Panc1 (cell line): ENCODE measurements at regions not wholly inside any gene's neighbourhood (a gene's known extent, or its start where the extent isn't known, plus 50 kb on each side); places are given as distances from the start of the nearest gene placed in this dataset.

Source experiments
- ATAC-seq: fragments of 200-7000 bp; cut with Tn5 transposase; 2 replicates; pipeline ENCODE4 v1.9.1; 2020; ENCODE audit warnings: mild to moderate bottlenecking, moderate library complexity
- BruUV-seq: library from RNA; stranded (reverse); fragments of 400-500 nt; replicated peaks from 2 replicates; lab custom pipeline; 2021; lab: Mats Ljungman, UMichigan
- CTCF ChIA-PET: fragments of 300-600 bp; sonication (Branson Sonifier 250); formaldehyde crosslinking; loops from one replicate; lab custom pipeline; 2022; ENCODE audit warnings: antibody characterized with exemption; lab: Charles Lee
- POLR2A ChIA-PET: fragments of 300-600 bp; sonication (Branson Sonifier 250); formaldehyde crosslinking; loops from one replicate; lab custom pipeline; 2022; ENCODE audit warnings: antibody characterized with exemption; lab: Charles Lee
- DNase-seq: peaks from one replicate; pipeline ENCODE4 v3.0.0-alpha.2; 2010; ENCODE audit warnings: low read depth, low spot score
- H3K27ac ChIP-seq: 2 replicates; pipeline ENCODE4 v1.5.1; 2011; ENCODE audit warnings: mild to moderate bottlenecking, low read length, inconsistent platforms
- H3K27me3 ChIP-seq: fragments of 200-500 bp; sonication (Bioruptor generic); 2 replicates; pipeline ENCODE4 v1.6.0; 2014; ENCODE audit warnings: low read length, inconsistent platforms; ENCODE audit not compliant: control insufficient read depth, insufficient read depth
- H3K36me3 ChIP-seq: fragments of 200-500 bp; sonication (Bioruptor generic); 2 replicates; pipeline ENCODE4 v1.5.1; 2014; ENCODE audit warnings: inconsistent platforms, mild to moderate bottlenecking, low read length, moderate library complexity; ENCODE audit not compliant: control insufficient read depth, insufficient read depth
- H3K4me1 ChIP-seq: 2 replicates; pipeline ENCODE4 v1.5.1; 2011; ENCODE audit warnings: inconsistent platforms, mild to moderate bottlenecking, low read length, moderate library complexity; ENCODE audit not compliant: control insufficient read depth, insufficient read depth
- H3K4me3 ChIP-seq, 2 experiments: 2 replicates each; pipeline ENCODE4 v1.5.1; 2011 to 2012; ENCODE audit warnings: low read depth in 2 of 2, low read length in 2 of 2, mild to moderate bottlenecking in 2 of 2, inconsistent platforms in 1 of 2, moderate library complexity in 1 of 2
- H3K9me3 ChIP-seq: fragments of 200-500 bp; sonication (Bioruptor generic); 2 replicates; pipeline ENCODE4 v1.5.1; 2014; ENCODE audit warnings: low read depth, mild to moderate bottlenecking, inconsistent platforms, low read length, moderate library complexity; ENCODE audit not compliant: control insufficient read depth, insufficient read depth
- POLR2AphosphoS5 ChIP-seq: IDR thresholded peaks from 2 replicates; pipeline ENCODE4 v1.6.1; 2012; ENCODE audit warnings: mild to moderate bottlenecking, low read depth, low read length, moderate library complexity
- REST ChIP-seq, 2 experiments: IDR thresholded peaks; 2 replicates each; pipeline ENCODE4 v1.6.1; 2011 to 2012; ENCODE audit warnings: low read depth in 2 of 2, control low read depth in 1 of 2, low read length in 1 of 2, mild to moderate bottlenecking in 1 of 2, moderate library complexity in 1 of 2; ENCODE audit not compliant: insufficient read depth in 1 of 2
- SIN3A ChIP-seq: IDR thresholded peaks from 2 replicates; pipeline ENCODE4 v1.6.1; 2012; ENCODE audit warnings: low read depth, mild to moderate bottlenecking, low read length, moderate library complexity, borderline replicate concordance; ENCODE audit not compliant: insufficient read depth
- TCF7L2 ChIP-seq: IDR thresholded peaks from 2 replicates; pipeline ENCODE4 v1.6.1; 2011; ENCODE audit warnings: mild to moderate bottlenecking, low read depth, low read length, inconsistent platforms
- in situ Hi-C: cut with HindIII; loops from 2 replicates; pipeline ENCODE4 v1.10.0; 2016; ENCODE audit warnings: low sequenced_read_pairs, low pct_unique_long_range_greater_than_20kb
- intact Hi-C: fragments of 100-400 bp; cut with micrococcal nuclease; formaldehyde crosslinking; loops from one replicate; pipeline ENCODE4 v1.10.0; 2022; ENCODE audit not compliant: unreplicated experiment
- TF ChIP-seq, protein P1 (sequence below): fragments of 450-650 bp; IDR thresholded peaks from 2 replicates; pipeline ENCODE4 v1.5.1; 2017; ENCODE audit warnings: mild to moderate bottlenecking

DNA sequence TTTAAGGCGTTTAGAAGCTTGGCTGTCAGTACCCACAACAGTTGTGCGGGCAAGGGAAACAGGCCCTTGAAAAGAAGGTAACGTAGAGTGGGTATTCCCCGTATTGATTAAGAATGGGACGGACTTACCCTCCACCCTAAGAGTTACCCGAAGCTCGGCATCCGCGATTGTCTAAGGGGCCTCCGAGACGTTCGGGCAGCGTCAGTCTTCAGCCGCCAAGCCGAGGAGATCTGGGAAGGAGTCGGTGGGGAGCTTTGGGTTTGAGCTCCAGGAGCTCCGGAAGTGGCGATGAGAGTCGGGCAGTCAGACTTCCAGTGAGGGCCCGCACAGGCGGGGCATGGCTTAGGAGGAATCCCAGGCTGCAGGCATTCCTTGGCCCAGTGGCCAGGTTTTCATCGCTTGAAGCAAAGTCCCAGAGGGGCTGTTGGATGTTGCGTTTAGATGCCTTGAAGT, 748.2 kb upstream of the ADGRB3 start:
- TF ChIP-seq REST (IDR thresholded peaks at IDR 0.05; ENCODE audit: insufficient read depth in 1 of 2, low read depth in 2 of 2, low read length in 1 of 2) (no peak), POLR2AphosphoS5 (no peak), SIN3A (no peak), TCF7L2 (no peak)
- TF ChIP-seq, protein P1, sequence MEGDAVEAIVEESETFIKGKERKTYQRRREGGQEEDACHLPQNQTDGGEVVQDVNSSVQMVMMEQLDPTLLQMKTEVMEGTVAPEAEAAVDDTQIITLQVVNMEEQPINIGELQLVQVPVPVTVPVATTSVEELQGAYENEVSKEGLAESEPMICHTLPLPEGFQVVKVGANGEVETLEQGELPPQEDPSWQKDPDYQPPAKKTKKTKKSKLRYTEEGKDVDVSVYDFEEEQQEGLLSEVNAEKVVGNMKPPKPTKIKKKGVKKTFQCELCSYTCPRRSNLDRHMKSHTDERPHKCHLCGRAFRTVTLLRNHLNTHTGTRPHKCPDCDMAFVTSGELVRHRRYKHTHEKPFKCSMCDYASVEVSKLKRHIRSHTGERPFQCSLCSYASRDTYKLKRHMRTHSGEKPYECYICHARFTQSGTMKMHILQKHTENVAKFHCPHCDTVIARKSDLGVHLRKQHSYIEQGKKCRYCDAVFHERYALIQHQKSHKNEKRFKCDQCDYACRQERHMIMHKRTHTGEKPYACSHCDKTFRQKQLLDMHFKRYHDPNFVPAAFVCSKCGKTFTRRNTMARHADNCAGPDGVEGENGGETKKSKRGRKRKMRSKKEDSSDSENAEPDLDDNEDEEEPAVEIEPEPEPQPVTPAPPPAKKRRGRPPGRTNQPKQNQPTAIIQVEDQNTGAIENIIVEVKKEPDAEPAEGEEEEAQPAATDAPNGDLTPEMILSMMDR = no peak
- no peaks in the 10 kb centered on the region for H3K27me3 ChIP-seq
- no peak overlapping the region for H3K27ac ChIP-seq
- no peak for ATAC-seq
- CTCF ChIA-PET = no interaction called here
- no peaks in the 10 kb centered on the region for H3K36me3 ChIP-seq
- in situ Hi-C loops = no loop called here
- H3K9me3 ChIP-seq = no peaks in the 10 kb centered on the region
- no peaks in the 10 kb centered on the region for H3K4me1 ChIP-seq
- H3K4me3 ChIP-seq = no peak overlapping the region
- BruUV-seq = no TSS peak
- no peak for DNase-seq
- intact Hi-C loops = no loop called here
- POLR2A ChIA-PET = no interaction called here

DNA sequence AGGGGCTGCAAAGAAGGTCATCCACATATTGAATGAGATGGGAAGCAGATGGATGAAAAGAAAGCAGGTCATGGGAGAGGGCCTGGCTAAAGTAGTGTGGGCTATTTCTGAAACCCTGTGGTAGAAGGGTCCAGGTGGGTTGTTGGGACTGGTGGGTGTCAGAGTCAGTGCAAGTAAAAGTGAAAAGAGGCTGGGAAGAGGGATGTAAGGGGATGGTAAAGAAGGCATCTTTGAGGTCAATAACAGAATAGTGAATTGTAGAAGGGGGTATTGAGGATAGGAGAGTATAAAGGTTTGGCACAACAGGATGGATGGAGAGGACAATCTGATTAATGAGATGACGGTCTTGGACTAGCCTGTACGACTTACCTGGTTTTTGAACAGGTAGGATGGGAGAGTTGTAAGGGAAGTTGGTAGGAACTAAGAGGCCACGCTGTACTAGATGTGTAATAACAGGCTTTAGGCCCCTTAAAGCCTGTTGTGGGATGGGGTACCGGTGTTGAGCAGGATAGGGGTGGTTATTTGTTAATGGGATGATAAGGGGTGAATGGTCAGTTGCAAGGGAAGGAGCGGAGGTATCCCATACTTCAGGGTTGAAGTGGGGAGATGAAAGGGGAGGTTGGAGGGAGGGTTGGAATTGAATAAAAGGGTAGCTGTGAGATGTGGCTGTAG, 748.9 kb upstream of the ADGRB3 start:
- no peak overlapping the region for H3K27ac ChIP-seq
- no peak overlapping the region for H3K4me3 ChIP-seq
- H3K36me3 ChIP-seq = no peaks in the 10 kb centered on the region
- ChIA-PET CTCF (no interaction called here), POLR2A (no interaction called here)
- intact Hi-C loops (no loop called here), in situ Hi-C loops (no loop called here)
- BruUV-seq = no TSS peak
- no peaks in the 10 kb centered on the region for H3K27me3 ChIP-seq
- no peaks in the 10 kb centered on the region for H3K4me1 ChIP-seq
- ATAC-seq (no peak), DNase-seq (no peak)
- H3K9me3 ChIP-seq = no peaks in the 10 kb centered on the region
- TF ChIP-seq REST (IDR thresholded peaks at IDR 0.05; ENCODE audit: insufficient read depth in 1 of 2, low read depth in 2 of 2, low read length in 1 of 2) (no peak), SIN3A (no peak), POLR2AphosphoS5 (no peak), TCF7L2 (no peak)
- TF ChIP-seq, protein P1 = no peak
